ENCODE measurements at regions not wholly inside any gene's neighbourhood (a gene's known extent, or its start where the extent isn't known, plus 50 kb on each side); places are given as distances from the start of the nearest gene placed in this dataset.
"Not testable (repeated sequence)": the region's sequence is repeated elsewhere in the genome, so short reads cannot be mapped to it uniquely, and the experiment has no call there.

- DNase-seq (ENCODE audit: low spot score) = no peak
Observed at GRCh38 chr3:184440151-184440550, 60.3 kb downstream of the CHRD start.

DNA sequence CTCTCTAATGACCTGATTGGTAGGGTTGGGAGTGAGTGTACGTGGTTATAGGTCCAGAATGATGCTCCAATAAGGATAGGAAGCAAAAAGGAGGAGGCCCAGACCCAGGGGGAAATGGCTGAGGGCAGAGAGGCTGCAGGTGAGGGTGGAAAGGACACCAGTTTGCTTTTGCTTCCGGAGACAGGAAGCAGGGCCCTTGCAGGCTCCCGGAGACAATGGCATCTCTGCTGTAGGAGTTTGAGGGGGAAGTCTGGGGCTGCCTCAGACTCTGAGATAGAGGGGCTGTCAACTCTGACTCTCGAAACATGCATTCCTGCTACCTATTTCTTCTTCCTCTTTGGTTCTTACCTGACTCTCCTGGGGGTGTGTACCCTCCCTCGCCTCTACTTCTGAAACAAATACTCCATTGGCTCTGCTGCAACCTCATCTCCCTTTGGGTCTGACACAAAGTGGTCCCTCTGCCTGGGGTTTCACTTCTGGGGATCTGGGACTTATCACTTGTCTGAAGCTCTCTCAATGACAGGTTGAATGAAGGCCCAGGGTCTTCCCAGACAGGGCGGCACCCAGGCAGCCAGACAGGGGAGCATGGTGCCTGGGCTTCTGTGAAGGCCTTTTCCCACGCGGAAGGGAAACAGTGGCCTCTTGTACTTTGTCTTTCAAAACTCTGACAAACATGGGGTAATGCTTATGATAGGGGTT, 61.5 kb downstream of the CHRD start:
- no peak for DNase-seq (ENCODE audit: low spot score)

GRCh38 chr3:184443364-184443763, 63.5 kb downstream of the CHRD start:
- no peak for DNase-seq (ENCODE audit: low spot score)

- DNase-seq (ENCODE audit: low spot score) = no peak
Observed at GRCh38 chr3:184443831-184444230, 64.0 kb downstream of the CHRD start.

DNA sequence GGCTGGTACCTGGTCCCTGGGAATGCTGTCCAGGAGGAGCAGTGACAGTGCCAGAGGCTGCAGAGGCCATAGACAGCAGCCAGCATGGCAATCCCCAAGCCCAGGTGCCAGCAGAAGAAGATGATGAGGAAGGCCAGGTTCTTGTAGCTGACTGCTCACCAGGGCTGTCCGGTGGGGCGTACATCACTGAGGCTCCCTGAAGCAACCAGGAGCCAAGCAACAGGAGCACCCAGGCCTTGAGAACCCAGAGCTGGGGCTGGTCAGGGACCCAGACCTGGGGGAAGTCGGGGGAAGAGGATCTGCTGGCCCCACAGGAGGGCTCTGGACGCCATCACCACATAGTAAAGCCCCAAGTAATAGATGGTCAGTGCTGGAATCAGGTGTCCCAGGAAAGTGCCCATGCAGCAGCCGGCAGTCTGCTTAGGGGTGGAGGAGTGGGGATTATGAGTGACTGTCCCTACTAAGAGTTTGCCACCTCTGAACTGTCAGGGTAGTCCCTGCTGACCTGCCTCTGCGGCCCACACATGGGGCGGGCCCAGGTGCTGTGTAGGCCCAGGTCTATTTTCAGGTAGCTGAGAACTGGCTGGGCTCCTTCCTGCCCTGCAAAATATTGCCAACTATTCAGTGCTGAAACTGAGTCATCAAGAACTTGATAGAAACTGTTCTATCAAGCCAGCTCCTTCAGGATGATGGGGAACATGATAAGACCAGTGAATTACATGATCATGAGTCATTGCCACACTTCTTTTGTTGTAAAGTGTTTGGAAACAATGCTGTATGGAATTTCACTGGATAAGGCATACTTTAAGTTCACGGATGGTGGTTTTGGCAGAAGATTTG, 68.7 kb downstream of the CHRD start:
- DNase-seq (ENCODE audit: low spot score) = no peak

DNA sequence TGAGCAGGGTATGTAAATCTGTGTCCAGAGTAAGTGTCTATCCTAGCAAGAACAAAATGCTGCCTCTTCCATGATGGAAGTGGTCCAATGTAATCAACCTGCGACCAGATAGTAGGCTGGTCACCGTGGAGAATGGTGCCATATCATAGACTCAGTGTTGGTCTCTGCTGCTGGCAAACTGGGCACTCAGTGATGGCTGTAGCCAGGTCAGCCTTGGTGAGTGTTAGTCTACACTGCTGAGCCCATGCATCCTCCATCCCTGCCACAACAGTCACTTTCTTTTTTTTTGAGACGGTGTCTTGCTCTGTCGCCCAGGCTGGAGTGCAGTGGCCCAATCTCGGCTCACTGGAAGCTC, 69.3 kb downstream of the CHRD start:
- DNase-seq (ENCODE audit: low spot score) = no peak

DNA sequence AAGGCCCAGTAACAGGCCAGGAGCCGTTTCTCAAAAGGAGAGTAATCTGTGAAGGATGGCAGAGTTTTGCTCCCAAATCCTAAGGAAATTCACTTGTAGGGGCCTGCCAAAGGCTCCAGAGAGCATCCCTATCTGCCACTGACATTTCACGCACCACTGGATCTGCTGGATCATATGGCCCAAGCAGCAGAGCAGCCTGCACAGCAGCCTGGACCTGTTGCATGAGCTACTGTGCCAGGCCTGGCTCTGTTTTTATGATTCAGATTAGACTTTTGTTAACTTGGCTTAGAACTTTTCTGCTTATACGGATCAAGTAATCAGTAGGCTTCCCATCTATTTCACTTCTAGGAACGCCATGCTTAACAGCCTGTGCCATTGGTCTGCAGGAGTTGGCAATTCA, 70.7 kb downstream of the CHRD start:
- DNase-seq (ENCODE audit: low spot score) = no peak

- DNase-seq (ENCODE audit: low spot score) = no peak
Observed at GRCh38 chr3:184453296-184453695, 73.4 kb downstream of the CHRD start.

GRCh38 chr3:184455991-184456390, 76.1 kb downstream of the CHRD start:
- no peak for DNase-seq (ENCODE audit: low spot score)

DNA sequence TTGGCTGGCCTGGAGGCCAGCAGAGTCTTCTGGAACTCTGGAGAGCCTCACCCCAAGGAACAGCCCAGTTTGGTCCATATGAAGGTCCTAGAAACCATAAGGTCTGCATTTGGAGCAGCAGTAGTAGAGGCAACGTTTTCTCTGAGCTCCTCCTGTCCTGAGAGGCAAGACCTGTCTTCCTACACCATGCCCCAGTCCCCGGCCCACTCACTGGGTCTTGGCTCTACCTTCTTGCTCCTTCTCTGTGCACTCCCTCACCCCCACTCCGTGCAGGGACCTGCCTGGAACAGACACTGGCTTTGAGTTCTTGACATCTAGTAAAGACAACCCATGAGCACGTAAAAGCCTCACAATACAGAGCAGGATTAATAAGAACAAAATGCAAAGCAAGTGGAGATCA, 76.6 kb downstream of the CHRD start:
- no peak for DNase-seq (ENCODE audit: low spot score)

- DNase-seq (ENCODE audit: low spot score) = no peak
Observed at GRCh38 chr3:184457329-184457728, 77.5 kb downstream of the CHRD start.

DNA sequence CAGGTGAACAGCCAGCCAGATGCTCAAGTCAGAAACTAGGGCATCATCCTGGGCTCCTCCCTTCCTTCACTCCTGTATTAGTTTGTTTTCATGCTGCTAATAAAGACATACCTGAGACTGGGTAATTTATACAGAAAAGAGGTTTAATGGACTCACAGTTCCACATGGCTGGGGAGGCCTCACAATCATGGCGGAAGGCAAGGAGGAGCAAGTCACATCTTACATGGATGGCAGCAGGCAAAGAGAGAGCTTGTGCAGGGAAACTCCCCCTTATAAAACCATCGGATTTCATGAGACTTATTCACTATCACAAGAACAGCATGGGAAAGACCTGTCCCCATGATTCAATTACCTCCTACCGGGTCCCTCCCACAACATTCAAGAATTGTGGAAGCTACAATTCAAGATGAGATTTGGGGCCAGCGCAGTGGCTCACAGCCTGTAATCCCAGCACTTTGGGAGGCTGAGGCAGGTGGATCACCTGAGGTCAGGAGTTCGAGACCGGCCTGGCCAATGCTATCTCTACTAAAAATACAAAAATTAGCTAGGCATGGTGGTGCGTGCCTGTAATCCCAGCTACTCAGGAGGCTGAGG, 78.0 kb downstream of the CHRD start:
- DNase-seq (ENCODE audit: low spot score) = not testable (repeated sequence)

DNA sequence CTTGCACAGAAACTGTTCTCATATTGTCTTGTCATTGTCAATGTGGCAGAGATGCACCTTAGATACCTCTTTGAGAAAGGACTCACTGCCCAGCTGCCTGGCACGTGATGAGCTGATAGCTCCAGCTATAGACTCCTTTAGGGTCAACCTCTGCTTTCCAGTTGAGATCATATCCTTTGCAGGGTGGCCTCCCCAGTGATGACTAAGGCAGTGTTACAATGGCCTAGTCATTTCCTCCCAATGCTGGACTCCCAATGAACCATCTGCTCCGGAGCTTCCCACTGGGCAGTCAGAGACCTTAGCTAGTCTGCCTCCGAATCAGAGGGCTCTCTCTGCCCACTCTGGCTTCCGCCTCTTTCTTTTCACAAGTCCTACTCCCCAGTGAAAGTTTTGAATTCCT, 79.5 kb downstream of the CHRD start:
- peak; percentile 29 for DNase-seq (ENCODE audit: low spot score)

- DNase-seq (ENCODE audit: low spot score) = no peak
Observed at GRCh38 chr3:184460276-184460675, 80.4 kb downstream of the CHRD start.

GRCh38 chr3:184461219-184461618, 81.4 kb downstream of the CHRD start:
- DNase-seq (ENCODE audit: low spot score) = no peak

GRCh38 chr3:184465883-184466412, 86.1 kb downstream of the CHRD start:
- no peak for DNase-seq (ENCODE audit: low spot score)

DNA sequence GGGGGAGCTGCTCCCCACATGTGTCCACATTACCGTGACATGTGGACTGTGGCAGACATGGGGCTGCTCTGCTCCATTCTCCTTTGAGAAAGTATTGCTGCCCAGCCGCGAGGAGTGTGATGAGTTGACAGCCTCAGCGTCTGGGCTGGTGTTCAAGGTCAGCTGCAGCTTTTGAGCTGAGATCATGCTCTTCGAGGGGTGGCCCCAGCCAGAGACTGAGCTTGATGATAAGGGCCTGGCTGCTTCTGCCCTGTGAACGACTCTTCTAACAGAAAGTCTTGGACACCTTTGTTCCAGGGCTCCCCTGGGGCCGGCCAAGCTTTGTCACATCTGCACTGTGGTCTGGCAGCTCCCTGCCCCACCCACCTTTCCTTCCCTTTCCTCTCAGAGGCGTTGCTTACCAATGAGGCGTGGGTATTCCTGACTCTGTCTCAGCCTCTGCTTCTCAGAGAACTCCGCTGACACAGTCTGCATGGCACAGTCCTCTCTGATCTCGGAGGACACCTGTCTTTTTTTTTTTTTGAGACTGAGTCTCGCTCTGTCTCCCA, 86.6 kb downstream of the CHRD start:
- no peak for DNase-seq (ENCODE audit: low spot score)

GRCh38 chr3:184467171-184467570, 87.3 kb downstream of the CHRD start:
- no peak for DNase-seq (ENCODE audit: low spot score)

- DNase-seq (ENCODE audit: low spot score) = no peak
Observed at GRCh38 chr3:184470551-184470950, 90.7 kb downstream of the CHRD start.

DNA sequence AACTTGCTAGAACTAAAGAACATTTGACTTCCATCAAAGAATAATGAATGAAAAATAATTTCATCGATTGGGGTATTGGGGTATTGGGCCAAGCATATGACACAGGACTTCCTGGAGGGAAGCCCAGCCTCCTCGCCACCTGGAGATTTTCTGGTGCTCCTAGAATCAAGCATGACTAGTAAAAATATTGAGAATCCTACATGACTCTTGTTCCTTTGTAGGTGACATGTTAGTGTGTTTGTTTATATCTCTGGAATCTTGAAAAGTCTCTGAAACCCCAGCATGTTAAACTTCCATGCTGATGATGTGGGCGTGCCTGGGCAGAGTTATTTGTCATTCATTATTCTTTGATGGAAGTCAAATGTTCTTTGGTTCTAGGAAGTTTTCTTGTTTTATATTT, 90.1 kb upstream of the EPHB3 start:
- DNase-seq (ENCODE audit: low spot score) = no peak

- DNase-seq (ENCODE audit: low spot score) = no peak
Observed at GRCh38 chr3:184472723-184473428, 88.7 kb upstream of the EPHB3 start.

DNA sequence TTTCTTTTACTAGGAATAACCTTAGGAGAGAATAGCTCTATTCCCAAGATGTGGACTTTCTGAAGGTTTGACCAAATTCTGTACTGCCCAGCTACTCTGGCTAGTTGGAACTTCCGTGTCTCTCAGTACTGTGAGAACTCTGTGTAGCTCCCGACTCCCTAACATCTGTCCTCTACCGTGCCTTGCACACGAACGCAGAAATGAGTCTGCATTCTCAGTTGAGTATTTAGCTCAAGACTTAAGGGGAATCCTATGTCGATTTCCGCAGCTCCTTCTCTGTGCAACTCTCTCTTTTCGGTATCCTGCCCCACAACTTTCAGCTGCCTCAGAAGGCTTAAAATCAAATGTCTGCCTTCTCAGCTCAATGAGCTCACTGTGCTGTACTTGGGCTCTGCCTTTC, 86.7 kb upstream of the EPHB3 start:
- no peak for DNase-seq (ENCODE audit: low spot score)

Data from AG08396 (cell line).